Activated CD8-positive, alpha-beta memory T cell treated with anti-CD3 and anti-CD28 coated beads, Interleukin-2, amount 50 U/mL, for 1 hour (primary cell): ENCODE measurements at regions not wholly inside any gene's neighbourhood (a gene's known extent, or its start where the extent isn't known, plus 50 kb on each side); places are given as distances from the start of the nearest gene placed in this dataset.
"Not testable (repeated sequence)": the region's sequence is repeated elsewhere in the genome, so short reads cannot be mapped to it uniquely, and the experiment has no call there.

Source experiments
- DNase-seq: peaks from one replicate; pipeline ENCODE4 v3.0.0-alpha.2; 2020; ENCODE audit errors: extremely low read depth

- DNase-seq: no peak
Measured at GRCh38 chr2:122315306-122315705, 559.9 kb downstream of the TSN start.

- no peak for DNase-seq
Measured at GRCh38 chr2:122319539-122320132, 564.2 kb downstream of the TSN start.

- DNase-seq: no peak
Measured at GRCh38 chr2:122322815-122323214, 567.4 kb downstream of the TSN start.

- DNase-seq: no peak
Measured at GRCh38 chr2:122323927-122324326, 568.5 kb downstream of the TSN start.

GRCh38 chr2:122326471-122326870 is 571.0 kb downstream of the TSN start:
- no peak for DNase-seq

- no peak for DNase-seq
Measured at GRCh38 chr2:122328816-122329215, 573.4 kb downstream of the TSN start.

GRCh38 chr2:122329278-122329677 is 573.8 kb downstream of the TSN start:
- DNase-seq: no peak

GRCh38 chr2:122333932-122334331 is 578.5 kb downstream of the TSN start:
- no peak for DNase-seq

- DNase-seq: no peak
Measured at GRCh38 chr2:122338000-122338399, 582.5 kb downstream of the TSN start.

GRCh38 chr2:122340246-122340645 is 584.8 kb downstream of the TSN start:
- no peak for DNase-seq

GRCh38 chr2:122341007-122341406 is 585.6 kb downstream of the TSN start:
- DNase-seq: no peak

GRCh38 chr2:122352151-122352550 is 596.7 kb downstream of the TSN start:
- not testable (repeated sequence) for DNase-seq

- DNase-seq: no peak
Measured at GRCh38 chr2:122357998-122358397, 602.5 kb downstream of the TSN start.

- no peak for DNase-seq
Measured at GRCh38 chr2:122358729-122359128, 603.3 kb downstream of the TSN start.

GRCh38 chr2:122363885-122364284 is 608.4 kb downstream of the TSN start:
- DNase-seq: no peak

GRCh38 chr2:122366427-122366826 is 611.0 kb downstream of the TSN start:
- DNase-seq: no peak

- no peak for DNase-seq
Measured at GRCh38 chr2:122366969-122367645, 611.7 kb downstream of the TSN start.

GRCh38 chr2:122367646-122368010 is 612.2 kb downstream of the TSN start:
- DNase-seq: no peak

GRCh38 chr2:122368576-122369243 is 613.3 kb downstream of the TSN start:
- DNase-seq: no peak

- DNase-seq: no peak
Measured at GRCh38 chr2:122378521-122378920, 623.1 kb downstream of the TSN start.

GRCh38 chr2:122384768-122385333 is 629.4 kb downstream of the TSN start:
- DNase-seq: no peak

- DNase-seq: no peak
Measured at GRCh38 chr2:122388208-122388607, 632.8 kb downstream of the TSN start.

- DNase-seq: no peak
Measured at GRCh38 chr2:122389694-122390093, 634.2 kb downstream of the TSN start.
